ENCODE measurements at regions not wholly inside any gene's neighbourhood (a gene's known extent, or its start where the extent isn't known, plus 50 kb on each side); places are given as distances from the start of the nearest gene placed in this dataset.

GRCh38 chr5:166503506-166503905 is 1787.9 kb upstream of the WWC1 start:
- Histone ChIP-seq H2AK5ac (ENCODE audit: low read length, severe bottlenecking) (no peak overlapping the region), H4K91ac (ENCODE audit: low read length) (no peak overlapping the region), H3K36me3 (ENCODE audit: control insufficient read depth in 1 of 2, insufficient read depth in 2 of 2, low read depth in 1 of 2, low read length in 2 of 2) (no peaks in the 10 kb centered on the region), H3K14ac (ENCODE audit: low read length in 2 of 2) (no peak overlapping the region), H3K4me1 (ENCODE audit: control insufficient read depth, insufficient read depth, low read depth, low read length) (no peaks in the 10 kb centered on the region), H3K4me3 (ENCODE audit: insufficient read depth in 1 of 2, low read depth in 1 of 2, low read length in 2 of 2) (no peak overlapping the region), H3K9me3 (ENCODE audit: control insufficient read depth, low read length) (peaks cover 35% of the 10 kb centered on the region), H3K4ac (ENCODE audit: low read depth in 1 of 2, low read length in 2 of 2) (no peak overlapping the region), H2BK120ac (ENCODE audit: low read depth, low read length) (no peak overlapping the region), H3K4me2 (ENCODE audit: low read length, poor library complexity, severe bottlenecking) (no peak overlapping the region), H3K9ac (ENCODE audit: low read length) (no peak overlapping the region), H4K8ac (ENCODE audit: low read length) (no peak overlapping the region), H3K27ac (ENCODE audit: low read length, poor library complexity, severe bottlenecking) (no peak overlapping the region), H3K79me1 (replicated peaks; ENCODE audit: low read length, poor library complexity, severe bottlenecking) (no peaks in the 10 kb centered on the region), H2AFZ (ENCODE audit: low read depth, low read length) (no peak overlapping the region), H3K23ac (ENCODE audit: low read length in 2 of 2) (no peak overlapping the region), H2BK12ac (ENCODE audit: low read length in 2 of 2) (no peak overlapping the region), H3K27me3 (ENCODE audit: control insufficient read depth in 1 of 2, insufficient read depth in 1 of 2, low read length in 2 of 2) (no peaks in the 10 kb centered on the region), H2BK15ac (ENCODE audit: low read depth, poor library complexity, severe bottlenecking) (no peak overlapping the region), H2BK5ac (ENCODE audit: low read depth, low read length, poor library complexity, severe bottlenecking) (no peak overlapping the region), H3K18ac (ENCODE audit: low read depth in 1 of 2, low read length in 2 of 2) (no peak overlapping the region)
- DNase-seq, result no peak
- 88% methylated on average over 1 of the region's 1 CpG for WGBS

- Histone ChIP-seq H2BK12ac (ENCODE audit: low read length in 2 of 2) (no peak overlapping the region), H4K91ac (ENCODE audit: low read length) (no peak overlapping the region), H2BK15ac (ENCODE audit: low read depth, poor library complexity, severe bottlenecking) (no peak overlapping the region), H3K36me3 (ENCODE audit: control insufficient read depth in 1 of 2, insufficient read depth in 2 of 2, low read depth in 1 of 2, low read length in 2 of 2) (no peaks in the 10 kb centered on the region), H3K27ac (ENCODE audit: low read length, poor library complexity, severe bottlenecking) (no peak overlapping the region), H2BK5ac (ENCODE audit: low read depth, low read length, poor library complexity, severe bottlenecking) (no peak overlapping the region), H2AFZ (ENCODE audit: low read depth, low read length) (no peak overlapping the region), H3K4ac (ENCODE audit: low read depth in 1 of 2, low read length in 2 of 2) (no peak overlapping the region), H3K4me2 (ENCODE audit: low read length, poor library complexity, severe bottlenecking) (no peak overlapping the region), H3K18ac (ENCODE audit: low read depth in 1 of 2, low read length in 2 of 2) (no peak overlapping the region), H4K8ac (ENCODE audit: low read length) (no peak overlapping the region), H2AK5ac (ENCODE audit: low read length, severe bottlenecking) (no peak overlapping the region), H2BK120ac (ENCODE audit: low read depth, low read length) (no peak overlapping the region), H3K27me3 (ENCODE audit: control insufficient read depth in 1 of 2, insufficient read depth in 1 of 2, low read length in 2 of 2) (no peaks in the 10 kb centered on the region), H3K79me1 (replicated peaks; ENCODE audit: low read length, poor library complexity, severe bottlenecking) (no peaks in the 10 kb centered on the region), H3K4me1 (ENCODE audit: control insufficient read depth, insufficient read depth, low read depth, low read length) (no peaks in the 10 kb centered on the region), H3K4me3 (ENCODE audit: insufficient read depth in 1 of 2, low read depth in 1 of 2, low read length in 2 of 2) (no peak overlapping the region), H3K9me3 (ENCODE audit: control insufficient read depth, low read length) (peaks cover 44% of the 10 kb centered on the region), H3K14ac (ENCODE audit: low read length in 2 of 2) (no peak overlapping the region), H3K23ac (ENCODE audit: low read length in 2 of 2) (no peak overlapping the region), H3K9ac (ENCODE audit: low read length) (no peak overlapping the region)
- 83% methylated on average over 1 of the region's 2 CpGs for WGBS
- no peak for DNase-seq
Measured at GRCh38 chr5:166505067-166505466, 1786.4 kb upstream of the WWC1 start.

GRCh38 chr5:166505544-166505943 is 1785.9 kb upstream of the WWC1 start:
- no peak for DNase-seq
- no peak overlapping the region for H3K4me3 ChIP-seq (ENCODE audit: insufficient read depth in 1 of 2, low read depth in 1 of 2, low read length in 2 of 2)
- H2AFZ ChIP-seq (ENCODE audit: low read depth, low read length), result no peak overlapping the region
- no peak overlapping the region for H2BK120ac ChIP-seq (ENCODE audit: low read depth, low read length)
- H4K91ac ChIP-seq (ENCODE audit: low read length), result no peak overlapping the region
- H3K36me3 ChIP-seq (ENCODE audit: control insufficient read depth in 1 of 2, insufficient read depth in 2 of 2, low read depth in 1 of 2, low read length in 2 of 2), result no peaks in the 10 kb centered on the region
- H3K4me1 ChIP-seq (ENCODE audit: control insufficient read depth, insufficient read depth, low read depth, low read length), result no peaks in the 10 kb centered on the region
- no peaks in the 10 kb centered on the region for H3K27me3 ChIP-seq (ENCODE audit: control insufficient read depth in 1 of 2, insufficient read depth in 1 of 2, low read length in 2 of 2)
- H2BK12ac ChIP-seq (ENCODE audit: low read length in 2 of 2), result no peak overlapping the region
- no peak overlapping the region for H3K4ac ChIP-seq (ENCODE audit: low read depth in 1 of 2, low read length in 2 of 2)
- H2AK5ac ChIP-seq (ENCODE audit: low read length, severe bottlenecking), result no peak overlapping the region
- no peak overlapping the region for H3K23ac ChIP-seq (ENCODE audit: low read length in 2 of 2)
- no peak overlapping the region for H2BK5ac ChIP-seq (ENCODE audit: low read depth, low read length, poor library complexity, severe bottlenecking)
- peaks cover 44% of the 10 kb centered on the region for H3K9me3 ChIP-seq (ENCODE audit: control insufficient read depth, low read length)
- no peak overlapping the region for H3K18ac ChIP-seq (ENCODE audit: low read depth in 1 of 2, low read length in 2 of 2)
- no peak overlapping the region for H2BK15ac ChIP-seq (ENCODE audit: low read depth, poor library complexity, severe bottlenecking)
- no peak overlapping the region for H3K27ac ChIP-seq (ENCODE audit: low read length, poor library complexity, severe bottlenecking)
- H3K9ac ChIP-seq (ENCODE audit: low read length), result no peak overlapping the region
- H4K8ac ChIP-seq (ENCODE audit: low read length), result no peak overlapping the region
- H3K14ac ChIP-seq (ENCODE audit: low read length in 2 of 2), result no peak overlapping the region
- H3K4me2 ChIP-seq (ENCODE audit: low read length, poor library complexity, severe bottlenecking), result no peak overlapping the region
- no peaks in the 10 kb centered on the region for H3K79me1 ChIP-seq (replicated peaks; ENCODE audit: low read length, poor library complexity, severe bottlenecking)

DNA sequence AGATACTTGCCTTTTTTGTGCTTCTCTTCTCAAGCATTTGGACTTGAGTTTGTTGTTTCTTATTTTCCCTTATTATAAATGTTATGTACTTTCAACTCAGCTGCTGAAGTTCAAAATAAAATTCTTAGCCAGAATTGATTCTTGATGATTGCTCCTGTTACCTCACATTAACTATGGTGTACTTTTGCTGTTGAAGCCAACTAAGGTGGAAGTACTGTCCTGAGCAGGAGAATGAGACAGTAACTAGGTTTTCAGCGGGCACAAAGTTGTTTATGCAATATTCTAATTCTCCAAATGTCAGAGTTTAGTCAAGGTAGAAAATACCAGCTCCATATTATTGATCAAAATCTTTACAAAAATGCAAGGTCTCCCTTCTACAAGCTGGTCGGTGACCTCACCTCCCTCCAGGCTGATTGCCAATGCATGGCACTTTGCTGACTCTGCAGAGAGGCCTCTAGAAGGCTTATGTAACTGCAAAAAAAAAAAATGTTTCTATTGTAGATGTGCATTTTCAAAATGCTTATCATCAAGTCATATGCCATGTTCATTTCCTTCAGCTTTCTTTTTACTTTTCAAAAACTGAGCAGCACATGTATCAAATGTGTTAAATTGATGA is 1783.5 kb upstream of the WWC1 start:
- H3K9ac ChIP-seq (ENCODE audit: low read length), result no peak overlapping the region
- no peak for DNase-seq
- no peaks in the 10 kb centered on the region for H3K79me1 ChIP-seq (replicated peaks; ENCODE audit: low read length, poor library complexity, severe bottlenecking)
- H2BK12ac ChIP-seq (ENCODE audit: low read length in 2 of 2), result no peak overlapping the region
- no peak overlapping the region for H3K4me2 ChIP-seq (ENCODE audit: low read length, poor library complexity, severe bottlenecking)
- H2AK5ac ChIP-seq (ENCODE audit: low read length, severe bottlenecking), result no peak overlapping the region
- no peak overlapping the region for H3K18ac ChIP-seq (ENCODE audit: low read depth in 1 of 2, low read length in 2 of 2)
- H2BK5ac ChIP-seq (ENCODE audit: low read depth, low read length, poor library complexity, severe bottlenecking), result no peak overlapping the region
- no peak overlapping the region for H3K27ac ChIP-seq (ENCODE audit: low read length, poor library complexity, severe bottlenecking)
- no peak overlapping the region for H2BK120ac ChIP-seq (ENCODE audit: low read depth, low read length)
- 79% methylated on average over 2 of the region's 2 CpGs for WGBS
- no peak overlapping the region for H3K4me3 ChIP-seq (ENCODE audit: insufficient read depth in 1 of 2, low read depth in 1 of 2, low read length in 2 of 2)
- H3K4me1 ChIP-seq (ENCODE audit: control insufficient read depth, insufficient read depth, low read depth, low read length), result no peaks in the 10 kb centered on the region
- no peak overlapping the region for H3K14ac ChIP-seq (ENCODE audit: low read length in 2 of 2)
- H3K4ac ChIP-seq (ENCODE audit: low read depth in 1 of 2, low read length in 2 of 2), result no peak overlapping the region
- H4K91ac ChIP-seq (ENCODE audit: low read length), result no peak overlapping the region
- peaks cover 35% of the 10 kb centered on the region for H3K9me3 ChIP-seq (ENCODE audit: control insufficient read depth, low read length)
- no peak overlapping the region for H4K8ac ChIP-seq (ENCODE audit: low read length)
- no peaks in the 10 kb centered on the region for H3K36me3 ChIP-seq (ENCODE audit: control insufficient read depth in 1 of 2, insufficient read depth in 2 of 2, low read depth in 1 of 2, low read length in 2 of 2)
- no peak overlapping the region for H2BK15ac ChIP-seq (ENCODE audit: low read depth, poor library complexity, severe bottlenecking)
- H2AFZ ChIP-seq (ENCODE audit: low read depth, low read length), result no peak overlapping the region
- H3K27me3 ChIP-seq (ENCODE audit: control insufficient read depth in 1 of 2, insufficient read depth in 1 of 2, low read length in 2 of 2), result no peaks in the 10 kb centered on the region
- H3K23ac ChIP-seq (ENCODE audit: low read length in 2 of 2), result no peak overlapping the region
